ENCODE measurements at regions not wholly inside any gene's neighbourhood (a gene's known extent, or its start where the extent isn't known, plus 50 kb on each side); places are given as distances from the start of the nearest gene placed in this dataset.
"Not testable (repeated sequence)": the region's sequence is repeated elsewhere in the genome, so short reads cannot be mapped to it uniquely, and the experiment has no call there.

DNA sequence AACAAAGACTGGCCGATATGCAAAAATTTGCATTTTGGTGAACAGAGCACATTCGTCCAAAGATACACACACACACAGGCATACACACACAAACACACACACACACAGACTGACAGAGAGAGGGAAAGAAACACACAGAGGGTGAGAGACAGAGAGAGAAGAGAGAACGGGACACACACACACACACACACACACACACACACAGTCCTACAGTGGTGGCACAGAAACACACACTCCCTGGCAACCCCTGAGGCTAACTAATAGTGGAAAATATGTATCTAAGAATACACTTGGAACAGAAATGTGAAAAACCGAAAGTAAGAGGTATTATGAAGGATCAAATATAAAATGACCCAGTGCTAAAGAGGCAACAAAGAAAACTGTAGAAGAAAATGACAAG is 919.9 kb upstream of the DEFB115 start:
- H3K4me1 ChIP-seq; H3K27ac ChIP-seq; DNase-seq; intact Hi-C loops (cut with DNase I); H3K4me3 ChIP-seq; H3K9me3 ChIP-seq; H3K27me3 ChIP-seq; ATAC-seq; H3K36me3 ChIP-seq: not testable (repeated sequence)
- 62 to 67% methylated on average over 4 of the region's 4 CpGs for WGBS, 2 donors

DNA sequence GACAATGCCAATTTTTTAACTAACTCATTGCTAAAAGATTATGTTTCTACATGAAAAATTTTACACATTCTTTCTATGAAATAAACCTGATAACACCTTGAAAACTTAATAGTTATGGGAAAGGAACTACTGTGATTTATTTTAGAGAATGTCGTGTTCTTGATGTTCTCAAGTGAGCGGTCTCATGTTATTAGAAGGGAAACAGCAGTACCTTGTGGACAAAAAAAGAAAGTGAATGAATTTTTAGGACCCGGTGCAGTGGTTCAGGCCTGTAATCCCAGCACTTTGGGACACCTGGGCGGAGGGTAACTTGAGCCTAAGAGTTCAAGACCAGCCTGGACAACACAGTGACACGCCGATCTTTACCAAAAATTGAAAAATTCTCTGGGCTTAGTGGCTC is 908.5 kb upstream of the DEFB115 start:
- ATAC-seq; H3K36me3 ChIP-seq; H3K27ac ChIP-seq; H3K9me3 ChIP-seq; H3K27me3 ChIP-seq; H3K4me1 ChIP-seq; intact Hi-C loops (cut with DNase I); DNase-seq; H3K4me3 ChIP-seq: not testable (repeated sequence)
- 49 to 53% methylated on average over 6 of the region's 6 CpGs for WGBS, 2 donors
- TF ChIP-seq CTCF (IDR thresholded peaks at IDR 0.05) = peak in 3 of 9 donors; percentile 15 to 45 (median 21)

- H3K27ac ChIP-seq; H3K27me3 ChIP-seq; H3K4me1 ChIP-seq; intact Hi-C loops (cut with DNase I); ATAC-seq; H3K36me3 ChIP-seq; H3K4me3 ChIP-seq; H3K9me3 ChIP-seq; DNase-seq: not testable (repeated sequence)
- 18 to 23% methylated on average over 2 of the region's 2 CpGs for WGBS, 2 donors
- TF ChIP-seq CTCF (IDR thresholded peaks at IDR 0.05) = peak; percentile 43 to 79 (median 70)
Observed at GRCh38 chr20:30356854-30357467, 900.5 kb upstream of the DEFB115 start.

DNA sequence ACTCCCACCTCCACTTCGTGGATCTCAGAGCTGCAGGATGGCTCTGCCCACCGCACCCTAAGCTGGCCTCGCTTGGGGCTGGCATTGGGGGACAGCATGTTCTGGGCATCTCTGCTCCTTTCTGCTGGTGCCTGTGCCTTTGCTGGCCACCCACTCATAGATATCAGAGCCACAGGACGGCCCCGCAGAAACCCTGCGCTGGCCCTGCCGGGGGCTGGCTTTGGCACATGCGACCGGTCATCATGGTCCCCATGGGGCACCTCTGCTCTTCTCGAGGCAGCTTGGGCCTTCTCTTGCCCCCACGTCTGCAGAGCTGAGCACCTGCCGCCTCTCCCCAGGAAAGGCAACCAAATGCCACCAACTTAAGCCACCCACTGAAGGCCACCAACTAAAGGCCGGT is 895.7 kb upstream of the DEFB115 start:
- intact Hi-C loops (cut with DNase I) = not testable (repeated sequence)
- 82 to 86% methylated on average over 13 of the region's 13 CpGs for WGBS, 2 donors

GRCh38 chr20:30376430-30376766 is 881.1 kb upstream of the DEFB115 start:
- ATAC-seq; H3K27me3 ChIP-seq; H3K36me3 ChIP-seq; H3K9me3 ChIP-seq; intact Hi-C loops (cut with DNase I); DNase-seq: not testable (repeated sequence)
- 67 to 68% methylated on average over 14 of the region's 14 CpGs for WGBS, 2 donors
- H3K4me1 ChIP-seq = peaks cover 0 to 20% (median 10%) of the 10 kb centered on the region in 9 donors
- peak overlapping the region in 5 of 10 donors; percentile 76 to 89 (median 82) for H3K27ac ChIP-seq
- H3K4me3 ChIP-seq = peak overlapping the region; percentile 65 to 93 (median 82)

More for the DNA sequence above, 895.7 kb upstream of the DEFB115 start:
- H3K27ac ChIP-seq, DNase-seq, ATAC-seq, H3K27me3 ChIP-seq, H3K36me3 ChIP-seq, H3K4me3 ChIP-seq, H3K4me1 ChIP-seq: not testable (repeated sequence)
- H3K9me3 ChIP-seq = peaks cover 0 to 11% (median 3%) of the 10 kb centered on the region in 11 donors

Measured in heart right ventricle (tissue), 16 donors.